IMR-90 (cell line): ENCODE measurements at regions not wholly inside any gene's neighbourhood (a gene's known extent, or its start where the extent isn't known, plus 50 kb on each side); places are given as distances from the start of the nearest gene placed in this dataset.

ENCODE experiments used
- ATAC-seq: fragments of 200-7000 bp; cut with Tn5 transposase; 2 replicates; pipeline ENCODE4 v1.9.1; 2020; ENCODE audit warnings: low read depth, mild to moderate bottlenecking, moderate library complexity
- BruUV-seq: library from RNA; stranded (reverse); fragments of 400-500 nt; replicated peaks from 2 replicates; lab custom pipeline; 2021; lab: Mats Ljungman, UMichigan
- CTCF ChIA-PET: fragments of 300-600 bp; formaldehyde crosslinking; extraction: SDS; loops from one replicate; lab custom pipeline; 2021; ENCODE audit warnings: antibody characterized with exemption; lab: Yijun Ruan, JAX
- POLR2A ChIA-PET: fragments of 300-600 bp; sonication (Branson Sonifier 250); formaldehyde crosslinking; loops from one replicate; lab custom pipeline; 2022; ENCODE audit warnings: antibody characterized with exemption; ENCODE audit not compliant: unreplicated experiment; lab: Charles Lee
- DNase-seq: peaks from one replicate; pipeline ENCODE4 v3.0.0; 2013
- H2AFZ ChIP-seq: replicated peaks from 2 replicates; pipeline ENCODE3; 2013; ENCODE audit warnings: low read length, mild to moderate bottlenecking; ENCODE audit not compliant: poor library complexity
- H2AK5ac ChIP-seq: 2 replicates; pipeline ENCODE4 v1.6.1; 2013; ENCODE audit warnings: low read depth, low read length, inconsistent platforms
- H2AK9ac ChIP-seq: replicated peaks from 2 replicates; pipeline ENCODE3; 2013; ENCODE audit warnings: mild to moderate bottlenecking, low read depth, low read length, moderate library complexity; ENCODE audit not compliant: poor library complexity
- H2BK120ac ChIP-seq: 2 replicates; pipeline ENCODE4 v1.6.1; 2013; ENCODE audit warnings: low read depth, low read length, inconsistent platforms
- H2BK15ac ChIP-seq: 3 replicates; pipeline ENCODE4 v1.6.1; 2013; ENCODE audit warnings: low read depth, low read length, inconsistent platforms
- H2BK20ac ChIP-seq: 2 replicates; pipeline ENCODE4 v1.6.1; 2013; ENCODE audit warnings: low read depth, mild to moderate bottlenecking, inconsistent platforms, low read length, moderate library complexity
- H2BK5ac ChIP-seq: 2 replicates; pipeline ENCODE4 v1.6.1; 2013; ENCODE audit warnings: mild to moderate bottlenecking, low read depth, low read length, inconsistent platforms; ENCODE audit not compliant: poor library complexity, severe bottlenecking
- H3K14ac ChIP-seq: replicated peaks from 2 replicates; pipeline ENCODE4 v1.6.1; 2013; ENCODE audit warnings: low read depth, low read length, inconsistent platforms
- H3K18ac ChIP-seq: 2 replicates; pipeline ENCODE4 v1.6.1; 2013; ENCODE audit warnings: low read depth, low read length, control low read depth
- H3K23ac ChIP-seq: 2 replicates; pipeline ENCODE4 v1.6.1; 2013; ENCODE audit warnings: low read depth, low read length, inconsistent platforms
- H3K27ac ChIP-seq: 2 replicates; pipeline ENCODE4 v1.5.1; 2013; ENCODE audit warnings: mild to moderate bottlenecking, control low read depth, low read length; ENCODE audit not compliant: insufficient read depth
- H3K27me3 ChIP-seq: 2 replicates; pipeline ENCODE4 v1.6.1; 2013; ENCODE audit warnings: low read length; ENCODE audit not compliant: control insufficient read depth, insufficient read depth
- H3K36me3 ChIP-seq: 2 replicates; pipeline ENCODE4 v1.6.1; 2013; ENCODE audit warnings: low read length, mixed read lengths; ENCODE audit not compliant: control insufficient read depth, insufficient read depth
- H3K4ac ChIP-seq: 2 replicates; pipeline ENCODE4 v1.6.1; 2013; ENCODE audit warnings: low read depth, low read length, inconsistent platforms
- H3K4me1 ChIP-seq: 2 replicates; pipeline ENCODE4 v1.6.1; 2013; ENCODE audit warnings: low read length, mixed read lengths; ENCODE audit not compliant: control insufficient read depth, insufficient read depth
- H3K4me2 ChIP-seq: 2 replicates; pipeline ENCODE4 v1.6.1; 2013; ENCODE audit warnings: low read depth, mild to moderate bottlenecking, control low read depth, low read length, moderate library complexity
- H3K4me3 ChIP-seq: 2 replicates; pipeline ENCODE4 v1.5.1; 2013; ENCODE audit warnings: low read depth, mild to moderate bottlenecking, control low read depth, low read length, moderate library complexity; ENCODE audit not compliant: insufficient read depth
- H3K56ac ChIP-seq: 2 replicates; pipeline ENCODE4 v1.6.1; 2013; ENCODE audit warnings: low read length, inconsistent platforms; ENCODE audit not compliant: insufficient read depth; ENCODE audit errors: extremely low read depth
- H3K79me1 ChIP-seq, 2 experiments: 2 replicates each; pipeline ENCODE4 v1.6.1; 2013; ENCODE audit warnings: low read length in 2 of 2, inconsistent platforms in 1 of 2, low read depth in 1 of 2
- H3K9ac ChIP-seq: 2 replicates; pipeline ENCODE4 v1.6.1; 2013; ENCODE audit warnings: low read depth, low read length, control low read depth
- H3K9me1 ChIP-seq: 2 replicates; pipeline ENCODE4 v1.6.1; 2013; ENCODE audit warnings: low read length, inconsistent platforms; ENCODE audit not compliant: insufficient read depth
- H3K9me3 ChIP-seq: 2 replicates; pipeline ENCODE4 v1.6.1; 2013; ENCODE audit warnings: low read length; ENCODE audit not compliant: control insufficient read depth, insufficient read depth
- H4K20me1 ChIP-seq: 2 replicates; pipeline ENCODE4 v1.6.1; 2013; ENCODE audit warnings: low read length, inconsistent platforms; ENCODE audit not compliant: insufficient read depth
- H4K5ac ChIP-seq: 2 replicates; pipeline ENCODE4 v1.6.1; 2013; ENCODE audit warnings: mild to moderate bottlenecking, low read depth, low read length, control low read depth
- H4K8ac ChIP-seq, 2 experiments: 2 replicates each; pipeline ENCODE4 v1.6.1; 2013; ENCODE audit warnings: low read depth in 2 of 2, low read length in 2 of 2, control low read depth in 1 of 2, inconsistent platforms in 1 of 2
- H4K91ac ChIP-seq: 2 replicates; pipeline ENCODE4 v1.6.1; 2013; ENCODE audit warnings: low read depth, low read length, inconsistent platforms; ENCODE audit not compliant: insufficient read depth
- FOS ChIP-seq: fragments of 150-350 bp; IDR thresholded peaks from 2 replicates; pipeline ENCODE4 v1.6.1; 2016; ENCODE audit warnings: low read depth, low read length
- NFE2L2 ChIP-seq: fragments of 150-350 bp; IDR thresholded peaks from 2 replicates; pipeline ENCODE4 v1.6.1; 2016; ENCODE audit warnings: low read depth, mild to moderate bottlenecking, low read length
- POLR2A ChIP-seq: IDR thresholded peaks from 2 replicates; pipeline ENCODE4 v1.6.1; 2012; ENCODE audit warnings: mild to moderate bottlenecking, low read depth, low read length
- RAD21 ChIP-seq: IDR thresholded peaks from 2 replicates; pipeline ENCODE4 v1.6.1; 2012; ENCODE audit warnings: low read length, improper control_type of control experiment
- RCOR1 ChIP-seq: IDR thresholded peaks from 2 replicates; pipeline ENCODE4 v1.6.1; 2012; ENCODE audit warnings: mild to moderate bottlenecking, low read length, improper control_type of control experiment; ENCODE audit not compliant: insufficient replicate concordance
- RFX5 ChIP-seq: IDR thresholded peaks from 2 replicates; pipeline ENCODE4 v1.8.0; 2012; ENCODE audit warnings: low read depth, mild to moderate bottlenecking, low read length, moderate library complexity
- SMC3 ChIP-seq: fragments of 150-350 bp; IDR thresholded peaks from 2 replicates; pipeline ENCODE4 v1.6.1; 2016; ENCODE audit warnings: low read depth, mild to moderate bottlenecking, antibody characterized with exemption, low read length, moderate library complexity
- WGBS, 2 experiments: methylation state at CpG; one replicate each; pipeline versions ENCODE4 v1.1.5 to v1.1.7; 2013; ENCODE audit warnings: missing lambda C conversion rate in 2 of 2; ENCODE audit not compliant: insufficient read length in 1 of 2; ENCODE audit errors: extremely low coverage in 2 of 2; 5-methylcytosine and 5-hydroxymethylcytosine counted together
- dilution Hi-C: fragments of 300-500 bp; cut with HindIII; formaldehyde crosslinking; loops from one replicate; pipeline ENCODE4 v1.14.3; 2018; ENCODE audit warnings: low sequenced_read_pairs; ENCODE audit not compliant: unreplicated experiment
- in situ Hi-C: fragments of 300-500 bp; cut with MboI; formaldehyde crosslinking; loops from 3 replicates; pipeline ENCODE4 v1.14.3; 2019; ENCODE audit warnings: low sequenced_read_pairs, inconsistent platforms, mixed read lengths
- intact Hi-C: fragments of 100-400 bp; cut with micrococcal nuclease; formaldehyde crosslinking; loops from 2 replicates; pipeline ENCODE4 v1.10.0; 2022

GRCh38 chr7:25779002-25779546 is 372.9 kb upstream of the NFE2L3 start:
- Histone ChIP-seq H4K8ac (no peak overlapping the region), H3K18ac (no peak overlapping the region), H3K36me3 (no peaks in the 10 kb centered on the region), H3K9me3 (no peaks in the 10 kb centered on the region), H4K5ac (no peak overlapping the region), H4K91ac (no peak overlapping the region), H3K27me3 (no peaks in the 10 kb centered on the region), H3K56ac (no peak overlapping the region), H2BK20ac (no peak overlapping the region), H2AK5ac (no peak overlapping the region), H3K4ac (no peak overlapping the region), H3K4me3 (no peak overlapping the region), H2AK9ac (no peak overlapping the region), H3K14ac (no peak overlapping the region), H3K4me1 (no peaks in the 10 kb centered on the region), H2BK120ac (no peak overlapping the region), H3K27ac (no peak overlapping the region), H3K9ac (no peak overlapping the region), H3K23ac (no peak overlapping the region), H4K20me1 (no peaks in the 10 kb centered on the region), H2BK15ac (no peak overlapping the region), H3K79me1 (no peaks in the 10 kb centered on the region), H2AFZ (no peak overlapping the region), H3K4me2 (no peak overlapping the region), H2BK5ac (no peak overlapping the region), H3K9me1 (no peaks in the 10 kb centered on the region)
- ChIA-PET CTCF (no interaction called here), POLR2A (no interaction called here)
- TF ChIP-seq RCOR1 (no peak), RFX5 (no peak), POLR2A (no peak), NFE2L2 (no peak), SMC3 (no peak), RAD21 (no peak), FOS (no peak)
- in situ Hi-C loops: no loop called here
- DNase-seq (no peak), ATAC-seq (no peak)
- BruUV-seq: no TSS peak
- dilution Hi-C loops: no loop called here
- intact Hi-C loops: no loop called here
- no CpG with 5 or more reads among the region's 3 CpGs for WGBS, 2 experiments
